Lower lobe of right lung (tissue), 2 donors: ENCODE measurements at regions not wholly inside any gene's neighbourhood (a gene's known extent, or its start where the extent isn't known, plus 50 kb on each side); places are given as distances from the start of the nearest gene placed in this dataset.

Source experiments
- ATAC-seq, 2 donors: fragments of 200-7000 bp; cut with Tn5 transposase; one replicate each; pipeline ENCODE4 v1.9.1; 2020 to 2022; ENCODE audit warnings: mild to moderate bottlenecking in 2 of 2, moderate library complexity in 2 of 2
- DNase-seq: peaks from one replicate; pipeline ENCODE4 v3.0.0-alpha.2; 2020
- H3K27ac ChIP-seq: fragments of 200-600 bp; one replicate; pipeline ENCODE4 v1.8.0; 2022
- H3K27me3 ChIP-seq: fragments of 200-600 bp; one replicate; pipeline ENCODE4 v1.8.0; 2022; ENCODE audit warnings: low read depth
- H3K36me3 ChIP-seq: fragments of 200-600 bp; one replicate; pipeline ENCODE4 v1.8.0; 2022; ENCODE audit warnings: mild to moderate bottlenecking
- H3K4me1 ChIP-seq: fragments of 200-600 bp; one replicate; pipeline ENCODE4 v1.8.0; 2022
- H3K4me3 ChIP-seq: fragments of 200-600 bp; one replicate; pipeline ENCODE4 v1.8.0; 2022; ENCODE audit warnings: mild to moderate bottlenecking
- H3K9me3 ChIP-seq: fragments of 200-600 bp; one replicate; pipeline ENCODE4 v1.8.0; 2022
- intact Hi-C: fragments of 100-400 bp; cut with DNase I; formaldehyde crosslinking; loops from one replicate; pipeline ENCODE4 v1.11.0; 2022
- TF ChIP-seq, protein P1 (sequence below): fragments of 200-600 bp; IDR thresholded peaks from one replicate; pipeline ENCODE4 v1.8.0; 2022; ENCODE audit warnings: antibody characterized with exemption, mild to moderate bottlenecking
- donor health status: DM: no; HTN: yes; CAD: no; lungs with severe emphysema.

DNA sequence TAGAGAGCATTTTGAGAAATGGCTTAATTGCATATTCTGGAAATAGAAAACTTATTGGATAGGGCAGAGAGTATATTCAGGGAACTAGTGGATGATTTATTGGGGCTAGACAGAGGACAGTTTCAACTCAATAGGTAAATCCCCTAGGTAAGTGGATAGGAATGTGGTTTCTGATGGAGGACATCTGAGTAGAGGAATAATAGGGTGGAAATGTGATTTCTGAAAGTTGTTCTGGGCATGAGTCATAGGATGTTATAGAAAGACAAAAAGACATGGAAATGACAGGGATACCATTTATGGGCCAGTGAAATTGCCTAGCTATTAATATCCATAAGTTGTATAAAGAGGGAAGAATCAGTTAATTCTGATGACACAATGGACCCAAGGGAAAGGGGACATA, 563.3 kb upstream of the GOLIM4 start:
- TF ChIP-seq, protein P1, sequence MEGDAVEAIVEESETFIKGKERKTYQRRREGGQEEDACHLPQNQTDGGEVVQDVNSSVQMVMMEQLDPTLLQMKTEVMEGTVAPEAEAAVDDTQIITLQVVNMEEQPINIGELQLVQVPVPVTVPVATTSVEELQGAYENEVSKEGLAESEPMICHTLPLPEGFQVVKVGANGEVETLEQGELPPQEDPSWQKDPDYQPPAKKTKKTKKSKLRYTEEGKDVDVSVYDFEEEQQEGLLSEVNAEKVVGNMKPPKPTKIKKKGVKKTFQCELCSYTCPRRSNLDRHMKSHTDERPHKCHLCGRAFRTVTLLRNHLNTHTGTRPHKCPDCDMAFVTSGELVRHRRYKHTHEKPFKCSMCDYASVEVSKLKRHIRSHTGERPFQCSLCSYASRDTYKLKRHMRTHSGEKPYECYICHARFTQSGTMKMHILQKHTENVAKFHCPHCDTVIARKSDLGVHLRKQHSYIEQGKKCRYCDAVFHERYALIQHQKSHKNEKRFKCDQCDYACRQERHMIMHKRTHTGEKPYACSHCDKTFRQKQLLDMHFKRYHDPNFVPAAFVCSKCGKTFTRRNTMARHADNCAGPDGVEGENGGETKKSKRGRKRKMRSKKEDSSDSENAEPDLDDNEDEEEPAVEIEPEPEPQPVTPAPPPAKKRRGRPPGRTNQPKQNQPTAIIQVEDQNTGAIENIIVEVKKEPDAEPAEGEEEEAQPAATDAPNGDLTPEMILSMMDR = no peak
- Histone ChIP-seq H3K36me3 (no peaks in the 10 kb centered on the region), H3K4me3 (no peak overlapping the region), H3K4me1 (no peaks in the 10 kb centered on the region), H3K27me3 (no peaks in the 10 kb centered on the region), H3K27ac (no peak overlapping the region), H3K9me3 (no peaks in the 10 kb centered on the region)
- ATAC-seq = no peak
- intact Hi-C loops = no loop called here
- DNase-seq = no peak

DNA sequence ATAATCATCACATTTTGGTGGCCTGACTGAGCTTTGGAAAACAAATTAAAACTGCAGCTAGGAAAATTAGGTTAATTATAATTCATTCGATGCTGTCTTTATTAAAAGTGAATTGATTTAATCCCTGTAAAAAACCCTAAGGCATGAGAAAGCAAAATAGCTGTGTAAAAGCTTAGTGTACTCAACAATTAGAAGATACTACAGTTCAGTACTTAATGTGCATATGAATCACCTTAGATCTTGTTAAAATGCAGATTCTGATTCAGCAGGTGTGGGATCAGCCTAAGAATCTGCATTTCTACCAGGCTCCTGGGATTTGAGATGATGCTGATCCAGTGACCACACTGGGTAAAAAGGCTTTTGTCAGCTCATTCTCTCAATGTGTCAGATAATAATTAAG, 559.9 kb upstream of the GOLIM4 start:
- TF ChIP-seq, protein P1 = no peak
- intact Hi-C loops = no loop called here
- ATAC-seq (no peak), DNase-seq (no peak)
- no peaks in the 10 kb centered on the region for H3K9me3 ChIP-seq
- H3K27me3 ChIP-seq = no peaks in the 10 kb centered on the region
- H3K4me1 ChIP-seq = no peaks in the 10 kb centered on the region
- no peaks in the 10 kb centered on the region for H3K36me3 ChIP-seq
- H3K27ac ChIP-seq = no peak overlapping the region
- no peak overlapping the region for H3K4me3 ChIP-seq

DNA sequence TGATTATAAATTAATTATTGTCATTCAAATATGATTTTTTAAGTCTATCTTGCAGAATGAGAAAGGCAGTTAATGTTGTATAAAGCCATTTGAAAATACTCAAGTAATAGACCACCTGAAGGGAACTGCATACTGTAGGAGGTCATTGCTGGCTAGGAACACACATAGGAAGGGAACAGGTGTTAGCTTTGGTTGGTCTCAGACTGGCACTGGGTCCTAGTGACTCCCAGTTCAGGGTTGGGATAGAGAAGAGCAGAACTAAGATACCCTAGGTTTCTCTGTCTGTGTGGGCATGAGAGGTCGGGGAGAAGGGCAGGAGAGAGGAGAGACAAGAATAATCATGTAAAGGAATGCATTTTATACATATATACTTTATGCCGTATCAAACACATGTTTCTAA, 559.0 kb upstream of the GOLIM4 start:
- Histone ChIP-seq H3K4me3 (no peak overlapping the region), H3K4me1 (no peaks in the 10 kb centered on the region), H3K27me3 (no peaks in the 10 kb centered on the region), H3K27ac (no peak overlapping the region), H3K9me3 (no peaks in the 10 kb centered on the region), H3K36me3 (no peaks in the 10 kb centered on the region)
- TF ChIP-seq, protein P1 = no peak
- DNase-seq (no peak), ATAC-seq (no peak)
- intact Hi-C loops = no loop called here

DNA sequence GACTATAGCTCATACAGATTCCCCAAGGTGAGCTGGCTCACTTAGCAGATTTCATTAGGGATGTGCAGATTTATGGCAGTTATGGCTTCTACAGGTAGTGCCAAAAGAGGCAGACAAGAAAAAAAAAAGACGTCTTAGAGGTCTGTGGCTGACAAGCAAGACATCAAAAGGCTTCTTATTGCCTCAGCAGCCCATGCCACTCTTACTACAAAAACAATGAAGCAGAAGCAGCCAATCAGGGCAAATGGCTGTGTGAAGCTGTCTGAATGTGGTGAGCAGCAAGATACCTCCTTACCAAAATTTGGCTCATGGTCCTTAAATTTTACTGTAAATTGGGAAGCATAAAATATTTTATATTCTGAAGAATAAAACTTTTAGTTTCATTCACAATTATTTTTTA, 557.5 kb upstream of the GOLIM4 start:
- no peaks in the 10 kb centered on the region for H3K36me3 ChIP-seq
- H3K4me3 ChIP-seq = no peak overlapping the region
- no peaks in the 10 kb centered on the region for H3K27me3 ChIP-seq
- TF ChIP-seq, protein P1 = no peak
- H3K4me1 ChIP-seq = no peaks in the 10 kb centered on the region
- no peak for ATAC-seq
- intact Hi-C loops = no loop called here
- H3K27ac ChIP-seq = no peak overlapping the region
- H3K9me3 ChIP-seq = no peaks in the 10 kb centered on the region
- no peak for DNase-seq

DNA sequence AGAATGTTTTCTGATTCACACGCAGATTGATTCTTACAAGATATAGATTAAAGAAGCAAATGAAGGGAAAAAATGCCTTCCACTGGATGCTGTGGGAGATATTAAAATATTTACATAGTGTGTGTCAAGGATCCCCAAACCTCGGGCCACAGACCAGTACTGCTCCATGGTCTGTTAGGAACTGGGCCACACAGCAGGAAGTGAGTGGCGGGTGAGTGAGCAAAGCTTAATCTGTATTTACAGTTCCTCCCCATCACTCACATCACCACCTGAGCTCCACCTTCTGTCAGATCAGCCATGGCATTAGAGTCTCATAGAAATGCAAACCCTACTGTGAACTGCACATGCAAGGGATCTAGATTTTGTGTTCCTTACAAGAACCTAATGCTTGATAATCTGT, 552.6 kb upstream of the GOLIM4 start:
- no peak overlapping the region for H3K4me3 ChIP-seq
- intact Hi-C loops = no loop called here
- ATAC-seq (no peak), DNase-seq (no peak)
- no peaks in the 10 kb centered on the region for H3K9me3 ChIP-seq
- no peak overlapping the region for H3K27ac ChIP-seq
- no peaks in the 10 kb centered on the region for H3K27me3 ChIP-seq
- H3K36me3 ChIP-seq = no peaks in the 10 kb centered on the region
- H3K4me1 ChIP-seq = no peaks in the 10 kb centered on the region
- TF ChIP-seq, protein P1 = no peak

DNA sequence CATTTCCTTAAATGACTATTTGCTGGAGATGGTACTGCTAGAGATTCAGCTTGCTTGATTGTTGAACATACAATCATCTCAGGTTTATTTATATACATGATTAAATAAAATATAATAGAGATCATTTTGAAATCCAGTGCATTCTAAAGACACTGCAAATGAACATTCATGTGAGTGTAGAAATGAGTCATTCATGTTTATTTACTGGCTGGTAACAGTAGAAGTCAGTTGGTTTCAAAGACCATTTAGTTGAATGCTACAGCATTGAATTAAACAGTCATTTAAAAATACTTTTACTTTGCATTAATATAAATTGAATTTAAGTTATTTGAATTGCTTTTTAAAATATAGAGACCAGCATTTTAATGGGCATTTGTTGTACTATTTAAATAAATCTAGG, 551.9 kb upstream of the GOLIM4 start:
- H3K4me1 ChIP-seq = no peaks in the 10 kb centered on the region
- no peak for ATAC-seq
- intact Hi-C loops = no loop called here
- no peak overlapping the region for H3K27ac ChIP-seq
- DNase-seq = no peak
- H3K27me3 ChIP-seq = no peaks in the 10 kb centered on the region
- TF ChIP-seq, protein P1 = no peak
- no peaks in the 10 kb centered on the region for H3K9me3 ChIP-seq
- no peaks in the 10 kb centered on the region for H3K36me3 ChIP-seq
- H3K4me3 ChIP-seq = no peak overlapping the region
